ENCODE measurements at regions not wholly inside any gene's neighbourhood (a gene's known extent, or its start where the extent isn't known, plus 50 kb on each side); places are given as distances from the start of the nearest gene placed in this dataset.

DNA sequence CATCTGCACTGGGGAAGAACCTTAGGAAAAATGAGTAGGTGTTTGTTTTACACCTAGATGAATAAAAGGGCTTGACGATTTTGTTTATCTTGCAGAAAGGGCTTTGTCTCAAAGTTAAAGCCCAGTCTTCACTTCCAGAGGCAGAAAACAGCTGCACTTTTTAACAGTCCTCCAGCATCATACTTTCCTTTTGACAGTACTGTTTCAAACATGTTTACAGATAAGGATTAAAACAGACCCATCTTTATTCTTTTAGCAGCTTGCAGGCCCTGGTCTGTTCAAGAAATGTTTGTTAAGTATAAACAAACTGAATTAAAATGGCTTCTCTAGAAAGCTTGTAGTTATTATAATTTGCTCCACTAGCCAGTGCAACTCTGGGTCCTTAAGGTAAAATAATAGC lies 374.2 kb downstream of the EPHA7 start:
- TF ChIP-seq, protein P1, sequence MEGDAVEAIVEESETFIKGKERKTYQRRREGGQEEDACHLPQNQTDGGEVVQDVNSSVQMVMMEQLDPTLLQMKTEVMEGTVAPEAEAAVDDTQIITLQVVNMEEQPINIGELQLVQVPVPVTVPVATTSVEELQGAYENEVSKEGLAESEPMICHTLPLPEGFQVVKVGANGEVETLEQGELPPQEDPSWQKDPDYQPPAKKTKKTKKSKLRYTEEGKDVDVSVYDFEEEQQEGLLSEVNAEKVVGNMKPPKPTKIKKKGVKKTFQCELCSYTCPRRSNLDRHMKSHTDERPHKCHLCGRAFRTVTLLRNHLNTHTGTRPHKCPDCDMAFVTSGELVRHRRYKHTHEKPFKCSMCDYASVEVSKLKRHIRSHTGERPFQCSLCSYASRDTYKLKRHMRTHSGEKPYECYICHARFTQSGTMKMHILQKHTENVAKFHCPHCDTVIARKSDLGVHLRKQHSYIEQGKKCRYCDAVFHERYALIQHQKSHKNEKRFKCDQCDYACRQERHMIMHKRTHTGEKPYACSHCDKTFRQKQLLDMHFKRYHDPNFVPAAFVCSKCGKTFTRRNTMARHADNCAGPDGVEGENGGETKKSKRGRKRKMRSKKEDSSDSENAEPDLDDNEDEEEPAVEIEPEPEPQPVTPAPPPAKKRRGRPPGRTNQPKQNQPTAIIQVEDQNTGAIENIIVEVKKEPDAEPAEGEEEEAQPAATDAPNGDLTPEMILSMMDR (conservative IDR thresholded peaks at IDR 0.05; ENCODE audit: low read depth, low read length), result no peak
- TF ChIP-seq EZH2 (IDR thresholded peaks at IDR 0.05; ENCODE audit: low read length, unreplicated experiment), result no peak

All from PC-3 (cell line).